ENCODE measurements at regions not wholly inside any gene's neighbourhood (a gene's known extent, or its start where the extent isn't known, plus 50 kb on each side); places are given as distances from the start of the nearest gene placed in this dataset.

DNA sequence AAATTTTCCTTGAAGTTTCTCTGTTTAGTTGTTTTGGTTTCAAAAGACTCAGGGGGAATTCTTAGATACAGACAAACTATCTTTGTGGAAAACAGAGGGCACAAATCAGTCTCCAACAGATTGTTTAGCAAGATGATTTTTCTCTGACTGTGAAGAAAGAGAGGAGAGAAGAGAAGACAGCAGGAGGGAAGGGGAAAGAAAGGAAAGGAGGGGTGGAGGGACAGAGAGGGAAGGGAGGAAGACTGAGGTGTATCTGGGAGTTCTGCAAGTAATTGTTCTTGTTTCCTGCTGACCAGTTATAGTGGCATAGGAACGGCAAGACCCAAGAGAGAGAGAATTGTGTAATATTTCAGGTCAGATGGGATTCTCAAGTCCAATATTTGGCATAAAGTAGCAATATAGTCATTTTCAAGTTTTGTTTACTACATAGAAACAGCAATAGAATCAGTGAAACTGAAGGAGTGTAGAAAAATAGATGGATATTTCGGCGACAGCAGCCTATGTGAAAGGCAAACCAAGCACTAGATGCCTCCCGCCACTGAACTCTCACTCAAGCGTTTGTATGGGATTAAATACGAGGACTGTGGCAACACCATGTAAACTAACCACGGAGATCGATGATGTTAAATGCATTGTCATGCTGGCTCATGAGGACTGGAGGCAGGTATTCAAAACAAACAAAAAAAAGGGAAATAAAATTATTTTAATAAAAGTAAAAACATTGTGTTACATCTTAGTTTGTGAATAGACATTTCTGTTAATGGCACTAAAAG lies 342.5 kb downstream of the SLC16A7 start:
- Histone ChIP-seq H3K4me2 (ENCODE audit: low read depth, low read length, poor library complexity, severe bottlenecking) (no peak overlapping the region), H3K9me2 (replicated peaks; ENCODE audit: insufficient read depth, low read length) (no peaks in the 10 kb centered on the region), H3K27me3 (ENCODE audit: low read length) (no peaks in the 10 kb centered on the region), H2AFZ (ENCODE audit: low read depth, low read length, severe bottlenecking) (no peak overlapping the region), H3K36me3 (ENCODE audit: low read length) (no peaks in the 10 kb centered on the region), H3K27ac (ENCODE audit: low read depth, low read length) (no peak overlapping the region), H4K20me1 (ENCODE audit: low read depth, low read length) (no peaks in the 10 kb centered on the region), H3K4me3 (ENCODE audit: insufficient read depth, low read length, poor library complexity, severe bottlenecking) (no peak overlapping the region), H3K9me3 (ENCODE audit: insufficient read depth, low read length) (no peaks in the 10 kb centered on the region), H3F3A (ENCODE audit: insufficient read depth) (no peaks in the 10 kb centered on the region), H3K9ac (ENCODE audit: low read length) (no peak overlapping the region), H3K79me2 (ENCODE audit: insufficient read depth, low read length) (no peaks in the 10 kb centered on the region)
- TF ChIP-seq, protein P1, sequence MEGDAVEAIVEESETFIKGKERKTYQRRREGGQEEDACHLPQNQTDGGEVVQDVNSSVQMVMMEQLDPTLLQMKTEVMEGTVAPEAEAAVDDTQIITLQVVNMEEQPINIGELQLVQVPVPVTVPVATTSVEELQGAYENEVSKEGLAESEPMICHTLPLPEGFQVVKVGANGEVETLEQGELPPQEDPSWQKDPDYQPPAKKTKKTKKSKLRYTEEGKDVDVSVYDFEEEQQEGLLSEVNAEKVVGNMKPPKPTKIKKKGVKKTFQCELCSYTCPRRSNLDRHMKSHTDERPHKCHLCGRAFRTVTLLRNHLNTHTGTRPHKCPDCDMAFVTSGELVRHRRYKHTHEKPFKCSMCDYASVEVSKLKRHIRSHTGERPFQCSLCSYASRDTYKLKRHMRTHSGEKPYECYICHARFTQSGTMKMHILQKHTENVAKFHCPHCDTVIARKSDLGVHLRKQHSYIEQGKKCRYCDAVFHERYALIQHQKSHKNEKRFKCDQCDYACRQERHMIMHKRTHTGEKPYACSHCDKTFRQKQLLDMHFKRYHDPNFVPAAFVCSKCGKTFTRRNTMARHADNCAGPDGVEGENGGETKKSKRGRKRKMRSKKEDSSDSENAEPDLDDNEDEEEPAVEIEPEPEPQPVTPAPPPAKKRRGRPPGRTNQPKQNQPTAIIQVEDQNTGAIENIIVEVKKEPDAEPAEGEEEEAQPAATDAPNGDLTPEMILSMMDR (IDR thresholded peaks at IDR 0.05; ENCODE audit: insufficient read depth, low read length, poor library complexity, severe bottlenecking): no peak
- no peak for TF ChIP-seq EZH2phosphoT487 (conservative IDR thresholded peaks at IDR 0.05; ENCODE audit: low read length)

DNA sequence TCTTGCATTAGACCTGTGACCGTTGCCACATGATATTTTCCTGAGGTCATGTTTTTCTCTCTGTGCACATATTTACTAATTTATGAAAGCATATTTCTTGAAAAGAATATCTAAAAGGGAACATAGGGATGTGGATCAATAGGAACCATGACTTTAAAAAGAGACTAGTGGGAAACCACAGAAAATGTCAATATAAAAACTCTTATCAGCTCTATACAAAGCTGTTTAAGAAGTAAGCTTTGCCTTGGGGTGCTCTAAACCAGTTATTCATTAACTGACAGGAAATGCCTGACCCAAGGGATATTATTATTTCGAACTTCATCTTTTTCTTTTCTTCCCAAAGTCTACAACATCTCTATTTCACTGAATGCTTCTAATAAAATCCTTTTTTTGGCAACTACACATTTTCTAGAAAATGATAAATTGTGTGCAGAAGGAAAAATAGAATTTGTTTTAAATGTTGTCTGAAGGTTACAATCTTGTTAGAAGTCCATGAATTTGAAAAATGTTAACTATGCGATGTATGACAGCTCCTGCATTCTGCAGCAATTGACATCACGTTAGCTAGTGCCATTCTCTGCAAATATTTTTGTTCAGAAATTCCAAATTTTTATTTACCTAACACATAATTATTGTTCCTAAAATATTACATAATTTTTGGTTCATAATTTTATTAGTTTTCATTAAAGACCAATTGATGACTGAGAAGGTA lies 345.0 kb downstream of the SLC16A7 start:
- H3K9ac ChIP-seq (ENCODE audit: low read length): no peak overlapping the region
- no peak overlapping the region for H3K4me2 ChIP-seq (ENCODE audit: low read depth, low read length, poor library complexity, severe bottlenecking)
- no peaks in the 10 kb centered on the region for H3F3A ChIP-seq (ENCODE audit: insufficient read depth)
- no peak overlapping the region for H3K27ac ChIP-seq (ENCODE audit: low read depth, low read length)
- no peak for TF ChIP-seq EZH2phosphoT487 (conservative IDR thresholded peaks at IDR 0.05; ENCODE audit: low read length)
- TF ChIP-seq, protein P1 (IDR thresholded peaks at IDR 0.05; ENCODE audit: insufficient read depth, low read length, poor library complexity, severe bottlenecking): no peak
- H3K9me3 ChIP-seq (ENCODE audit: insufficient read depth, low read length): no peaks in the 10 kb centered on the region
- no peaks in the 10 kb centered on the region for H3K9me2 ChIP-seq (replicated peaks; ENCODE audit: insufficient read depth, low read length)
- H3K79me2 ChIP-seq (ENCODE audit: insufficient read depth, low read length): no peaks in the 10 kb centered on the region
- H2AFZ ChIP-seq (ENCODE audit: low read depth, low read length, severe bottlenecking): no peak overlapping the region
- no peaks in the 10 kb centered on the region for H3K27me3 ChIP-seq (ENCODE audit: low read length)
- H3K36me3 ChIP-seq (ENCODE audit: low read length): no peaks in the 10 kb centered on the region
- H4K20me1 ChIP-seq (ENCODE audit: low read depth, low read length): no peaks in the 10 kb centered on the region
- no peak overlapping the region for H3K4me3 ChIP-seq (ENCODE audit: insufficient read depth, low read length, poor library complexity, severe bottlenecking)

DNA sequence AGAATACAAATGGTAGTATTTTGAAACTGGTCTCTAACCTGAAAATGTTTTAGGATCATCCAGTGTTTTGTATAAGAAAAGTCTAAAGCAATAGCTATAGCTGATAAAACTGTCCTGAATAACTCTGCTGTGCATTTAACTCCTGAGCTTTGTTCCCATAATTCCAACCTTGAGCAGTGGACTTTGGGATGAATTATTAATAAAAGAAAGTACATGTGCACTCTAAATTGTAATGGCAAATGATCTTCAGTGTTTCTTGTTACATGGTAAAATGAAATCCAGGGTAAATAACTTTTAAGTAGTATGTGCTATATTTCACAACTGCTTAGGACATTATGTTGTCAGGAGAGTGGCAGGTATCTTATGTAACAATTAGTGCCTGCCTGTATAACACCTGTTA lies 345.6 kb downstream of the SLC16A7 start:
- TF ChIP-seq EZH2phosphoT487 (conservative IDR thresholded peaks at IDR 0.05; ENCODE audit: low read length): no peak
- TF ChIP-seq, protein P1 (IDR thresholded peaks at IDR 0.05; ENCODE audit: insufficient read depth, low read length, poor library complexity, severe bottlenecking): no peak
- Histone ChIP-seq H3F3A (ENCODE audit: insufficient read depth) (no peaks in the 10 kb centered on the region), H3K9ac (ENCODE audit: low read length) (no peak overlapping the region), H4K20me1 (ENCODE audit: low read depth, low read length) (no peaks in the 10 kb centered on the region), H3K4me2 (ENCODE audit: low read depth, low read length, poor library complexity, severe bottlenecking) (no peak overlapping the region), H3K4me3 (ENCODE audit: insufficient read depth, low read length, poor library complexity, severe bottlenecking) (no peak overlapping the region), H3K27me3 (ENCODE audit: low read length) (no peaks in the 10 kb centered on the region), H3K79me2 (ENCODE audit: insufficient read depth, low read length) (no peaks in the 10 kb centered on the region), H3K27ac (ENCODE audit: low read depth, low read length) (no peak overlapping the region), H3K9me2 (replicated peaks; ENCODE audit: insufficient read depth, low read length) (no peaks in the 10 kb centered on the region), H3K9me3 (ENCODE audit: insufficient read depth, low read length) (no peaks in the 10 kb centered on the region), H2AFZ (ENCODE audit: low read depth, low read length, severe bottlenecking) (no peak overlapping the region), H3K36me3 (ENCODE audit: low read length) (no peaks in the 10 kb centered on the region)
